Transverse colon (tissue), 4 donors: ENCODE measurements at regions not wholly inside any gene's neighbourhood (a gene's known extent, or its start where the extent isn't known, plus 50 kb on each side); places are given as distances from the start of the nearest gene placed in this dataset.

ENCODE experiments used
- DNase-seq: peaks from one replicate; pipeline ENCODE4 v3.0.0-alpha.2; 2019
- H3K27ac ChIP-seq, 4 donors: fragments of 200-600 bp; sonication (generic); 2 replicates each; pipeline ENCODE4 v1.5.1; 2016 to 2018; ENCODE audit warnings: inconsistent platforms in 4 of 4
- H3K27me3 ChIP-seq: fragments of 200-600 bp; sonication (generic); 2 replicates; pipeline ENCODE4 v1.5.1; 2017; ENCODE audit warnings: inconsistent platforms
- H3K36me3 ChIP-seq, 4 donors: fragments of 200-600 bp; sonication (generic); 2 replicates each; pipeline ENCODE4 v1.5.1; 2017 to 2019; ENCODE audit warnings: inconsistent platforms in 4 of 4
- H3K4me1 ChIP-seq, 4 donors: fragments of 200-600 bp; sonication (generic); 2 replicates each; pipeline ENCODE4 v1.5.1; 2017 to 2020; ENCODE audit warnings: inconsistent platforms in 4 of 4
- H3K4me3 ChIP-seq, 4 donors: fragments of 200-600 bp; sonication (generic); 1 replicate in 1 of 4; 2 replicates in 3 of 4; pipeline versions ENCODE4 v1.5.1 to v1.6.1; 2017 to 2019; ENCODE audit warnings: inconsistent platforms in 4 of 4
- H3K9me3 ChIP-seq, 2 donors: fragments of 200-600 bp; sonication (generic); 2 replicates each; pipeline ENCODE4 v1.5.1; 2017 to 2019; ENCODE audit warnings: inconsistent platforms in 2 of 2
- CTCF ChIP-seq, 5 experiments: fragments of 200-600 bp in 3 of 5; fragments of 450-650 bp in 2 of 5; sonication (generic) in 3 of 5; IDR thresholded peaks; 1 replicate in 2 of 5; 2 replicates in 3 of 5; pipeline ENCODE4 v1.5.1; 2016 to 2017; ENCODE audit warnings: antibody characterized with exemption in 5 of 5, inconsistent platforms in 3 of 5, mild to moderate bottlenecking in 2 of 5, moderate library complexity in 1 of 5
- EP300 ChIP-seq: sonication (generic); formaldehyde crosslinking; IDR thresholded peaks from one replicate; pipeline ENCODE4 v1.6.1; 2017; ENCODE audit warnings: antibody characterized with exemption, low read depth
- POLR2A ChIP-seq: fragments of 450-650 bp; IDR thresholded peaks from one replicate; pipeline ENCODE4 v1.6.1; 2016; ENCODE audit warnings: antibody characterized with exemption, mild to moderate bottlenecking, moderate library complexity
- POLR2AphosphoS5 ChIP-seq, 3 donors: sonication (generic); formaldehyde crosslinking; IDR thresholded peaks; one replicate each; pipeline ENCODE4 v1.6.1; 2016; ENCODE audit warnings: antibody characterized with exemption in 3 of 3
- WGBS, 2 donors: methylation state at CpG; one replicate each; pipeline ENCODE4 v1.1.5; 2018; ENCODE audit warnings: low coverage in 1 of 2; 5-methylcytosine and 5-hydroxymethylcytosine counted together
- in situ Hi-C, 4 donors: fragments of 200-750 bp; cut with MboI; loops; one replicate each; pipeline versions ENCODE4 v1.15.0 to v1.15.1; 2017; ENCODE audit warnings: low sequenced_read_pairs in 3 of 4, low pct_ligation_motif_present in 1 of 4, low pct_unique_long_range_greater_than_20kb in 1 of 4
- intact Hi-C: fragments of 100-400 bp; cut with DNase I; formaldehyde crosslinking; loops from one replicate; pipeline ENCODE4 v1.15.1; 2023; ENCODE audit warnings: low total_unique reads

GRCh38 chr7:41762641-41763040 lies 59.8 kb upstream of the INHBA start:
- in situ Hi-C loops = no loop called here
- Histone ChIP-seq H3K9me3 (no peaks in the 10 kb centered on the region), H3K4me3 (no peak overlapping the region), H3K27me3 (no peaks in the 10 kb centered on the region), H3K27ac (no peak overlapping the region), H3K4me1 (no peaks in the 10 kb centered on the region), H3K36me3 (no peaks in the 10 kb centered on the region)
- intact Hi-C loops = no loop called here
- TF ChIP-seq POLR2AphosphoS5 (IDR thresholded peaks at IDR 0.05) (no peak), POLR2A (no peak), EP300 (no peak), CTCF (IDR thresholded peaks at IDR 0.05) (no peak)
- DNase-seq = no peak

DNA sequence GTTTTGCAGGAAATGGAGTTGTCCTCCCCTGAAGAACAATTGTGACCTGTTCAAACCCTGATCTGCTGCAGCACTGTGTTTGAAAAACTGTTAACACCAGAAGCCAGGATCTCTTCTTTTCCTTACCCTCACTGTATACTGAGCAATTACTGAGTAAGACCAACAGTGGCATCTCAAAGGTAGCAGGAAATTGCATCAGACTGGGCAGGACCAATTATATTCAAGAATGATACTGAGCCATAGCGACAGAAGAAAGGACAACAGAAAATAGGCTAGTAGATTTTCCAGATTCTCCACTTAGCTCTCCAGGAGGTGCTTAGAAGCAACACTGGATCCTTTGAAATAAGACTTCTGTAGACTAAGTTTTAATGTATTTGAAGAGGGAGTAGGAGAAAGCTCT lies 57.4 kb upstream of the INHBA start:
- TF ChIP-seq EP300 (no peak), POLR2AphosphoS5 (IDR thresholded peaks at IDR 0.05) (no peak), POLR2A (no peak), CTCF (IDR thresholded peaks at IDR 0.05) (no peak)
- no peak overlapping the region for H3K27ac ChIP-seq
- H3K4me3 ChIP-seq = no peak overlapping the region
- no peaks in the 10 kb centered on the region for H3K4me1 ChIP-seq
- H3K9me3 ChIP-seq = peaks cover 5 to 7% of the 10 kb centered on the region in 2 donors
- intact Hi-C loops = no loop called here
- no peaks in the 10 kb centered on the region for H3K36me3 ChIP-seq
- in situ Hi-C loops = no loop called here
- DNase-seq = no peak
- 94% methylated on average over 1 of the region's 1 CpG; no CpG with 5 or more reads in 1 of the 2 donors for WGBS, 2 donors
- no peaks in the 10 kb centered on the region for H3K27me3 ChIP-seq

GRCh38 chr7:41758321-41758720 lies 55.4 kb upstream of the INHBA start:
- TF ChIP-seq CTCF (IDR thresholded peaks at IDR 0.05) = no peak
- no peak for TF ChIP-seq POLR2A
- no peak for TF ChIP-seq POLR2AphosphoS5 (IDR thresholded peaks at IDR 0.05)
- no peak for TF ChIP-seq EP300
- H3K27ac ChIP-seq = no peak overlapping the region
- no peak for DNase-seq
- no peaks in the 10 kb centered on the region for H3K4me1 ChIP-seq
- in situ Hi-C loops = no loop called here
- WGBS, 2 donors = 66 to 93% methylated on average over 2 to 3 of the region's 3 CpGs
- no peaks in the 10 kb centered on the region for H3K27me3 ChIP-seq
- H3K4me3 ChIP-seq = no peak overlapping the region
- H3K9me3 ChIP-seq = peaks cover 5 to 16% of the 10 kb centered on the region in 2 donors
- no peaks in the 10 kb centered on the region for H3K36me3 ChIP-seq
- intact Hi-C loops = no loop called here

DNA sequence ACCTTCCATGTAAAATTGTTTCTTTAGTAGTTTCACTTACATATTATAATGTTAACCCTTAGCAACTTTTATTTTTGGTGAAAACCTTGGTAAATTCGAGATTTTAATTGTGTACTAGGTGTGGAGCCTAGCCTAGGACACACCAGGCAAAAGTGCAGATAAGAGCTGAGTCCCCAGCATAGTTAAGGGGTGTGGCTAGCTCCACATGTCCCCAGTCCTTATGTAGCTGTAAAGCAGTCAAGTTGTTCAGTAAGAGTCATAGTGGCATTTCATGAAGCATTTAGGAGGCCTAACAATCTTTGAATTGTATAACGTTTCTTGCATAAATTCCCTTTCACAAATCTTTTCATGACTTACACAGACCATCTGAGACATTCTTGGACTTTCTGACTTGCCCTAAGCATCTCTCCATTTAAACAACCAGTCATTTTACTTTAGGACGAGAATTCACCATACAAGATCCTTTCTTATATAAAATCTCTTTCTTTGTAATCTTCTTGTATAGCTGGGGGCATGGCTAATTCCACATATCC lies 53.8 kb upstream of the INHBA start:
- no peaks in the 10 kb centered on the region for H3K4me1 ChIP-seq
- peaks cover 5 to 16% of the 10 kb centered on the region in 2 donors for H3K9me3 ChIP-seq
- no peak overlapping the region for H3K4me3 ChIP-seq
- intact Hi-C loops = no loop called here
- no peak for DNase-seq
- in situ Hi-C loops = no loop called here
- TF ChIP-seq CTCF (IDR thresholded peaks at IDR 0.05) = no peak
- no peak for TF ChIP-seq POLR2AphosphoS5 (IDR thresholded peaks at IDR 0.05)
- TF ChIP-seq EP300 = no peak
- TF ChIP-seq POLR2A = no peak
- 53 to 65% methylated on average over 3 of the region's 3 CpGs for WGBS, 2 donors
- H3K36me3 ChIP-seq = no peaks in the 10 kb centered on the region
- no peak overlapping the region for H3K27ac ChIP-seq
- H3K27me3 ChIP-seq = no peaks in the 10 kb centered on the region
